Testis (tissue), 2 donors: ENCODE measurements at regions not wholly inside any gene's neighbourhood (a gene's known extent, or its start where the extent isn't known, plus 50 kb on each side); places are given as distances from the start of the nearest gene placed in this dataset.

ENCODE experiments used
- POLR2A ChIP-seq: fragments of 450-650 bp; IDR thresholded peaks from one replicate; pipeline ENCODE4 v1.6.1; 2017; ENCODE audit warnings: antibody characterized with exemption, mild to moderate bottlenecking, moderate library complexity
- TF ChIP-seq, protein P1 (sequence below), 3 experiments: fragments of 450-650 bp in 2 of 3; fragments of 200-600 bp in 1 of 3; sonication (generic) in 1 of 3; IDR thresholded peaks; one replicate each; pipeline ENCODE4 v1.5.1; 2016 to 2019; ENCODE audit warnings: antibody characterized with exemption in 3 of 3, mild to moderate bottlenecking in 2 of 3, moderate library complexity in 1 of 3

- TF ChIP-seq, protein P1, sequence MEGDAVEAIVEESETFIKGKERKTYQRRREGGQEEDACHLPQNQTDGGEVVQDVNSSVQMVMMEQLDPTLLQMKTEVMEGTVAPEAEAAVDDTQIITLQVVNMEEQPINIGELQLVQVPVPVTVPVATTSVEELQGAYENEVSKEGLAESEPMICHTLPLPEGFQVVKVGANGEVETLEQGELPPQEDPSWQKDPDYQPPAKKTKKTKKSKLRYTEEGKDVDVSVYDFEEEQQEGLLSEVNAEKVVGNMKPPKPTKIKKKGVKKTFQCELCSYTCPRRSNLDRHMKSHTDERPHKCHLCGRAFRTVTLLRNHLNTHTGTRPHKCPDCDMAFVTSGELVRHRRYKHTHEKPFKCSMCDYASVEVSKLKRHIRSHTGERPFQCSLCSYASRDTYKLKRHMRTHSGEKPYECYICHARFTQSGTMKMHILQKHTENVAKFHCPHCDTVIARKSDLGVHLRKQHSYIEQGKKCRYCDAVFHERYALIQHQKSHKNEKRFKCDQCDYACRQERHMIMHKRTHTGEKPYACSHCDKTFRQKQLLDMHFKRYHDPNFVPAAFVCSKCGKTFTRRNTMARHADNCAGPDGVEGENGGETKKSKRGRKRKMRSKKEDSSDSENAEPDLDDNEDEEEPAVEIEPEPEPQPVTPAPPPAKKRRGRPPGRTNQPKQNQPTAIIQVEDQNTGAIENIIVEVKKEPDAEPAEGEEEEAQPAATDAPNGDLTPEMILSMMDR (IDR thresholded peaks at IDR 0.05): no peak
- no peak for TF ChIP-seq POLR2A
Measured at GRCh38 chr9:38176251-38176650, 107.2 kb upstream of the SHB start.
